ENCODE measurements at regions not wholly inside any gene's neighbourhood (a gene's known extent, or its start where the extent isn't known, plus 50 kb on each side); places are given as distances from the start of the nearest gene placed in this dataset.

GRCh38 chr7:84510505-84510904, 315.9 kb upstream of the SEMA3A start:
- TF ChIP-seq CTCF (conservative IDR thresholded peaks at IDR 0.05; ENCODE audit: low read depth, low read length) (no peak), EZH2 (IDR thresholded peaks at IDR 0.05; ENCODE audit: low read length, unreplicated experiment) (no peak)

All from PC-3 (cell line).